ENCODE measurements at regions not wholly inside any gene's neighbourhood (a gene's known extent, or its start where the extent isn't known, plus 50 kb on each side); places are given as distances from the start of the nearest gene placed in this dataset.

- no peak for TF ChIP-seq CTCF (IDR thresholded peaks at IDR 0.05; ENCODE audit: low read depth, low read length, missing control alignments)
- in situ Hi-C loops (cut with HindIII; ENCODE audit: low pct_ligation_motif_present, low sequenced_read_pairs): no loop called here
- H3K4me3 ChIP-seq (ENCODE audit: low read depth, low read length): no peak overlapping the region
Measured at GRCh38 chr3:41044523-41044922, 154.8 kb upstream of the CTNNB1 start.

GRCh38 chr3:41045491-41045890, 153.8 kb upstream of the CTNNB1 start:
- no peaks in the 10 kb centered on the region for H3K27me3 ChIP-seq (replicated peaks)
- no peak for TF ChIP-seq CTCF (IDR thresholded peaks at IDR 0.05; ENCODE audit: low read depth, low read length, missing control alignments)
- DNase-seq: no peak
- no peaks in the 10 kb centered on the region for H3K36me3 ChIP-seq (replicated peaks)
- no peak overlapping the region for H3K4me3 ChIP-seq (ENCODE audit: low read depth, low read length)
- in situ Hi-C loops (cut with HindIII; ENCODE audit: low pct_ligation_motif_present, low sequenced_read_pairs): no loop called here
- H3K27ac ChIP-seq: no peak overlapping the region

More at GRCh38 chr3:41044523-41044922, 154.8 kb upstream of the CTNNB1 start:
- H3K27me3 ChIP-seq (replicated peaks): no peaks in the 10 kb centered on the region
- no peak overlapping the region for H3K27ac ChIP-seq
- no peaks in the 10 kb centered on the region for H3K36me3 ChIP-seq (replicated peaks)
- DNase-seq: no peak

- Histone ChIP-seq H3K27me3 (replicated peaks) (no peaks in the 10 kb centered on the region), H3K4me3 (ENCODE audit: low read depth, low read length) (no peak overlapping the region), H3K36me3 (replicated peaks) (no peaks in the 10 kb centered on the region), H3K27ac (no peak overlapping the region)
- in situ Hi-C loops (cut with HindIII; ENCODE audit: low pct_ligation_motif_present, low sequenced_read_pairs): no loop called here
- no peak for TF ChIP-seq CTCF (IDR thresholded peaks at IDR 0.05; ENCODE audit: low read depth, low read length, missing control alignments)
- DNase-seq: no peak
Measured at GRCh38 chr3:41050144-41050543, 149.2 kb upstream of the CTNNB1 start.

GRCh38 chr3:41053220-41053619, 146.1 kb upstream of the CTNNB1 start:
- Histone ChIP-seq H3K4me3 (ENCODE audit: low read depth, low read length) (no peak overlapping the region), H3K36me3 (replicated peaks) (no peaks in the 10 kb centered on the region), H3K27ac (no peak overlapping the region), H3K27me3 (replicated peaks) (no peaks in the 10 kb centered on the region)
- in situ Hi-C loops (cut with HindIII; ENCODE audit: low pct_ligation_motif_present, low sequenced_read_pairs): no loop called here
- no peak for TF ChIP-seq CTCF (IDR thresholded peaks at IDR 0.05; ENCODE audit: low read depth, low read length, missing control alignments)
- DNase-seq: no peak

- Histone ChIP-seq H3K36me3 (replicated peaks) (no peaks in the 10 kb centered on the region), H3K4me3 (ENCODE audit: low read depth, low read length) (no peak overlapping the region), H3K27me3 (replicated peaks) (no peaks in the 10 kb centered on the region), H3K27ac (no peak overlapping the region)
- DNase-seq: no peak
- no peak for TF ChIP-seq CTCF (IDR thresholded peaks at IDR 0.05; ENCODE audit: low read depth, low read length, missing control alignments)
- in situ Hi-C loops (cut with HindIII; ENCODE audit: low pct_ligation_motif_present, low sequenced_read_pairs): no loop called here
Measured at GRCh38 chr3:41060106-41060505, 139.2 kb upstream of the CTNNB1 start.

- Histone ChIP-seq H3K27ac (no peak overlapping the region), H3K36me3 (replicated peaks) (no peaks in the 10 kb centered on the region), H3K4me3 (ENCODE audit: low read depth, low read length) (no peak overlapping the region), H3K27me3 (replicated peaks) (no peaks in the 10 kb centered on the region)
- in situ Hi-C loops (cut with HindIII; ENCODE audit: low pct_ligation_motif_present, low sequenced_read_pairs): no loop called here
- no peak for DNase-seq
- TF ChIP-seq CTCF (IDR thresholded peaks at IDR 0.05; ENCODE audit: low read depth, low read length, missing control alignments): no peak
Measured at GRCh38 chr3:41064070-41064469, 135.2 kb upstream of the CTNNB1 start.
